PC-3 (cell line): ENCODE measurements at regions not wholly inside any gene's neighbourhood (a gene's known extent, or its start where the extent isn't known, plus 50 kb on each side); places are given as distances from the start of the nearest gene placed in this dataset.

ENCODE experiments used
- ATAC-seq: fragments of 200-7000 bp; cut with Tn5 transposase; 2 replicates; pipeline ENCODE4 v1.9.1; 2020; ENCODE audit warnings: mild to moderate bottlenecking, moderate library complexity
- BruUV-seq: library from RNA; stranded (reverse); fragments of 400-500 nt; replicated peaks from 2 replicates; lab custom pipeline; 2021; lab: Mats Ljungman, UMichigan
- CTCF ChIA-PET: fragments of 300-600 bp; sonication (Branson Sonifier 250); formaldehyde crosslinking; loops from one replicate; lab custom pipeline; 2022; ENCODE audit warnings: antibody characterized with exemption; lab: Charles Lee
- POLR2A ChIA-PET: fragments of 300-600 bp; sonication (Branson Sonifier 250); formaldehyde crosslinking; loops from one replicate; lab custom pipeline; 2022; ENCODE audit warnings: antibody characterized with exemption; ENCODE audit not compliant: unreplicated experiment; lab: Charles Lee
- DNase-seq: peaks from one replicate; pipeline ENCODE4 v3.0.0-alpha.2; 2015
- H2AFZ ChIP-seq: fragments of 300-600 bp; sonication (generic); 2 replicates; pipeline ENCODE4 v1.6.0; 2016; ENCODE audit warnings: antibody characterized with exemption, low read length
- H3F3A ChIP-seq: fragments of 300-600 bp; sonication (generic); one replicate; pipeline ENCODE4 v1.6.0; 2017; ENCODE audit warnings: antibody characterized with exemption, low read length, control low read depth, mild to moderate bottlenecking; ENCODE audit not compliant: unreplicated experiment
- H3K27ac ChIP-seq: fragments of 300-600 bp; sonication (generic); 2 replicates; pipeline ENCODE4 v1.5.1; 2016; ENCODE audit warnings: mild to moderate bottlenecking, low read length
- H3K27me3 ChIP-seq: fragments of 300-600 bp; sonication (generic); 2 replicates; pipeline ENCODE4 v1.6.1; 2016; ENCODE audit warnings: low read length, mixed read lengths
- H3K36me3 ChIP-seq: fragments of 300-600 bp; sonication (generic); 2 replicates; pipeline ENCODE4 v1.6.1; 2016; ENCODE audit warnings: low read depth, mixed run types, low read length, mixed read lengths
- H3K4me1 ChIP-seq: fragments of 300-600 bp; sonication (generic); 2 replicates; pipeline ENCODE4 v1.5.1; 2016; ENCODE audit warnings: low read length; ENCODE audit not compliant: insufficient read depth
- H3K4me2 ChIP-seq: fragments of 300-600 bp; sonication (generic); 2 replicates; pipeline ENCODE4 v1.6.0; 2016; ENCODE audit warnings: low read length
- H3K4me3 ChIP-seq: fragments of 300-600 bp; sonication (generic); 2 replicates; pipeline ENCODE4 v1.5.1; 2016; ENCODE audit warnings: mild to moderate bottlenecking, low read length, mixed read lengths
- H3K79me2 ChIP-seq: fragments of 300-600 bp; sonication (generic); 2 replicates; pipeline ENCODE4 v1.6.1; 2017; ENCODE audit warnings: low read length, mixed read lengths
- H3K9ac ChIP-seq: fragments of 300-600 bp; sonication (generic); 2 replicates; pipeline ENCODE4 v1.6.0; 2016; ENCODE audit warnings: mild to moderate bottlenecking, low read length
- H3K9me2 ChIP-seq: fragments of 300-600 bp; sonication (generic); replicated peaks from 2 replicates; pipeline ENCODE4 v1.6.1; 2016; ENCODE audit warnings: mixed run types, low read length, mixed read lengths
- H3K9me3 ChIP-seq: fragments of 300-600 bp; sonication (generic); 2 replicates; pipeline ENCODE4 v1.6.1; 2016; ENCODE audit warnings: low read length, mixed read lengths
- H4K20me1 ChIP-seq: fragments of 300-600 bp; sonication (generic); 2 replicates; pipeline ENCODE4 v1.6.1; 2016; ENCODE audit warnings: low read length, mixed read lengths
- EZH2 ChIP-seq: fragments of 300-600 bp; sonication (generic); IDR thresholded peaks from one replicate; pipeline ENCODE4 v1.6.1; 2017; ENCODE audit warnings: antibody characterized with exemption, mild to moderate bottlenecking, low read length; ENCODE audit not compliant: unreplicated experiment
- EZH2phosphoT487 ChIP-seq: fragments of 300-600 bp; sonication (generic); IDR thresholded peaks from 2 replicates; pipeline ENCODE4 v1.6.1; 2018; ENCODE audit warnings: mild to moderate bottlenecking, antibody characterized with exemption, low read length, borderline replicate concordance
- intact Hi-C: fragments of 100-400 bp; cut with micrococcal nuclease; formaldehyde crosslinking; loops from 2 replicates; pipeline ENCODE4 v1.9.0; 2023
- TF ChIP-seq, protein P1 (sequence below): fragments of 300-600 bp; sonication (generic); conservative IDR thresholded peaks from 2 replicates; pipeline ENCODE4 v1.5.1; 2017; ENCODE audit warnings: antibody characterized with exemption, low read depth, mild to moderate bottlenecking, low read length

DNA sequence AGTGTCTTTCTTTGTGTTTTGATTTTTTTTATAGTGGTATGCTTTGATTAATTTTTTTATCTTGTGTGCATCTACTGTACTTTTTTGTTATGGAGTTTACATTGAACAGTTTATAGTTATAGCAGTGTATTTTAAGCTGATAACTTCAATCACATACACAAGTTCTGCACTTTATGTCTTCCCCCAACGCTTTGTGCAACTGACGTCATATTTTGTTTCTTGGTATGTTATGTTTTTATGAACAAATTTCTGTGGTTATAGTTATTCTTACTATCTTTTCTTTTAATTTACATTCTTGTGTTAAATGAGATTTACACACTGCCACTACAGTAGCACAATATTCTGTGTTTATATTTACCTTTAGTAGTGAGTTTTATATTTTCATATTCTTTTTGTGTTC lies 197.1 kb downstream of the SNAPC1 start:
- ATAC-seq, result no peak
- Histone ChIP-seq H2AFZ (no peak overlapping the region), H3K79me2 (peaks cover 84% of the 10 kb centered on the region), H3K27ac (no peak overlapping the region), H3K4me3 (no peak overlapping the region), H3K9ac (no peak overlapping the region), H3K9me2 (no peaks in the 10 kb centered on the region), H3K27me3 (no peaks in the 10 kb centered on the region), H3K9me3 (peaks cover 11% of the 10 kb centered on the region), H3K4me1 (peaks cover 5% of the 10 kb centered on the region), H3K36me3 (peaks cover 11% of the 10 kb centered on the region), H3K4me2 (no peak overlapping the region), H3F3A (peaks cover under 1% of the 10 kb centered on the region), H4K20me1 (no peaks in the 10 kb centered on the region)
- no peak for DNase-seq
- ChIA-PET CTCF (no interaction called here), POLR2A (no interaction called here)
- intact Hi-C loops, result no loop called here
- BruUV-seq, result no TSS peak
- TF ChIP-seq, protein P1, sequence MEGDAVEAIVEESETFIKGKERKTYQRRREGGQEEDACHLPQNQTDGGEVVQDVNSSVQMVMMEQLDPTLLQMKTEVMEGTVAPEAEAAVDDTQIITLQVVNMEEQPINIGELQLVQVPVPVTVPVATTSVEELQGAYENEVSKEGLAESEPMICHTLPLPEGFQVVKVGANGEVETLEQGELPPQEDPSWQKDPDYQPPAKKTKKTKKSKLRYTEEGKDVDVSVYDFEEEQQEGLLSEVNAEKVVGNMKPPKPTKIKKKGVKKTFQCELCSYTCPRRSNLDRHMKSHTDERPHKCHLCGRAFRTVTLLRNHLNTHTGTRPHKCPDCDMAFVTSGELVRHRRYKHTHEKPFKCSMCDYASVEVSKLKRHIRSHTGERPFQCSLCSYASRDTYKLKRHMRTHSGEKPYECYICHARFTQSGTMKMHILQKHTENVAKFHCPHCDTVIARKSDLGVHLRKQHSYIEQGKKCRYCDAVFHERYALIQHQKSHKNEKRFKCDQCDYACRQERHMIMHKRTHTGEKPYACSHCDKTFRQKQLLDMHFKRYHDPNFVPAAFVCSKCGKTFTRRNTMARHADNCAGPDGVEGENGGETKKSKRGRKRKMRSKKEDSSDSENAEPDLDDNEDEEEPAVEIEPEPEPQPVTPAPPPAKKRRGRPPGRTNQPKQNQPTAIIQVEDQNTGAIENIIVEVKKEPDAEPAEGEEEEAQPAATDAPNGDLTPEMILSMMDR, result no peak
- TF ChIP-seq EZH2phosphoT487, result no peak
- no peak for TF ChIP-seq EZH2

DNA sequence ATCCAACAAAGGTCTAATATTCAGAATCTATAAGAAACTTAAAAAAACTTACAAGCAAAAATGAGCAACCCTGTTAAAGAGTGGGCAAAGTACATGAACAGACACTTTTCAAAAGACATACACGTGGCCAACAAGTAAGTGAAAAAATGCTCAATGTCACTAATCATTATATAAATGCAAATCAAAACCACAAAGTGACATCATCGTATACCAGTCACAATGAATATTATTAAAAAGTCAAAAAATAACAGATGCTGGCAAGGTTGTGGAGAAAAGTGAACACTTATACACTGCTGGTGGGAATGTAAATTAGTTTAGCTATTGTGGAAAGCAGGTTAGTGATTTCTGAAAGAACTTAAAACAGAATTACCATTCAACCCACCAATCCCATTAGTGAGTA lies 199.1 kb downstream of the SNAPC1 start:
- CTCF ChIA-PET, result no interaction called here
- Histone ChIP-seq H3K27me3 (no peaks in the 10 kb centered on the region), H3K4me2 (no peak overlapping the region)

DNA sequence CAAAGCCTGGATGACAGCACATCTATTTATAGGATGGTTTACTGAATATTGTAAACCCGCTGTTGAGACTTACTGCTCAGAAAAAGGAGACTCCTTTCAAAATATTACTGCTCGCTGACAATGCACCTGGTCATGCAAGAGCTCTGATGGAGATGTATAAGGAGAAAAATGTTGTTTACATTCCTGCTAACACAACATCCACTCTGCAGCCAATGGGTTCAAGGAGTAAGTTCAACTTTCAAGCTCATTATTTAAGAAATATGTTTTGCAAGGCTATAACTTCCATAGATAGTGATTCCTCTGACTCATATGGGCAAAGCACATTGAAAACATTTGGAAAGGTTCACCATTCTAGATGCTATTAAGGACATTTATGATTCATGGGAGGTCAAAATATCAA lies 201.7 kb downstream of the SNAPC1 start:
- H3K9ac ChIP-seq, result no peak overlapping the region
- DNase-seq (peak; percentile 18), ATAC-seq (no peak; the same call in 1 of the 2 replicates)
- no peak for TF ChIP-seq EZH2phosphoT487
- no peaks in the 10 kb centered on the region for H4K20me1 ChIP-seq
- H3K4me3 ChIP-seq, result no peak overlapping the region
- POLR2A ChIA-PET, result no interaction called here
- H3K27me3 ChIP-seq, result no peaks in the 10 kb centered on the region
- no peaks in the 10 kb centered on the region for H3K9me2 ChIP-seq
- no peaks in the 10 kb centered on the region for H3K9me3 ChIP-seq
- H3K79me2 ChIP-seq, result peaks cover 61% of the 10 kb centered on the region
- CTCF ChIA-PET, result interaction anchor here (1.0 kb wide), 1 partner anchor 163 kb away, joined by 4 read pairs; no protein-coding TSS in a partner anchor
- peaks cover 6% of the 10 kb centered on the region for H3F3A ChIP-seq
- H3K4me1 ChIP-seq, result peaks cover 25% of the 10 kb centered on the region
- no TSS peak for BruUV-seq
- no peak overlapping the region for H3K27ac ChIP-seq
- no peak overlapping the region for H2AFZ ChIP-seq
- no peaks in the 10 kb centered on the region for H3K36me3 ChIP-seq
- intact Hi-C loops, result no loop called here
- no peak overlapping the region for H3K4me2 ChIP-seq

More for the DNA sequence above, 199.1 kb downstream of the SNAPC1 start:
- no TSS peak for BruUV-seq
- Histone ChIP-seq H3K4me1 (peaks cover 20% of the 10 kb centered on the region), H4K20me1 (no peaks in the 10 kb centered on the region), H3K9ac (no peak overlapping the region), H3K36me3 (peaks cover 3% of the 10 kb centered on the region), H2AFZ (no peak overlapping the region), H3K9me2 (no peaks in the 10 kb centered on the region), H3K9me3 (peaks cover 5% of the 10 kb centered on the region), H3F3A (peaks cover 6% of the 10 kb centered on the region), H3K4me3 (no peak overlapping the region), H3K27ac (no peak overlapping the region), H3K79me2 (peaks cover 74% of the 10 kb centered on the region)
- TF ChIP-seq EZH2phosphoT487 (no peak), EZH2 (no peak)
- TF ChIP-seq, protein P1, result no peak
- ATAC-seq, result no peak
- POLR2A ChIA-PET, result no interaction called here
- intact Hi-C loops, result no loop called here
- DNase-seq, result no peak
